Renal cortex interstitium (tissue), 11 donors: ENCODE measurements at regions not wholly inside any gene's neighbourhood (a gene's known extent, or its start where the extent isn't known, plus 50 kb on each side); places are given as distances from the start of the nearest gene placed in this dataset.

ENCODE experiments used
- DNase-seq, 11 donors: peaks; one replicate each; pipeline ENCODE4 v3.0.0-alpha.2; 2013; ENCODE audit warnings: low read depth in 9 of 11, low spot score in 4 of 11; ENCODE audit errors: extremely low read depth in 1 of 11

DNA sequence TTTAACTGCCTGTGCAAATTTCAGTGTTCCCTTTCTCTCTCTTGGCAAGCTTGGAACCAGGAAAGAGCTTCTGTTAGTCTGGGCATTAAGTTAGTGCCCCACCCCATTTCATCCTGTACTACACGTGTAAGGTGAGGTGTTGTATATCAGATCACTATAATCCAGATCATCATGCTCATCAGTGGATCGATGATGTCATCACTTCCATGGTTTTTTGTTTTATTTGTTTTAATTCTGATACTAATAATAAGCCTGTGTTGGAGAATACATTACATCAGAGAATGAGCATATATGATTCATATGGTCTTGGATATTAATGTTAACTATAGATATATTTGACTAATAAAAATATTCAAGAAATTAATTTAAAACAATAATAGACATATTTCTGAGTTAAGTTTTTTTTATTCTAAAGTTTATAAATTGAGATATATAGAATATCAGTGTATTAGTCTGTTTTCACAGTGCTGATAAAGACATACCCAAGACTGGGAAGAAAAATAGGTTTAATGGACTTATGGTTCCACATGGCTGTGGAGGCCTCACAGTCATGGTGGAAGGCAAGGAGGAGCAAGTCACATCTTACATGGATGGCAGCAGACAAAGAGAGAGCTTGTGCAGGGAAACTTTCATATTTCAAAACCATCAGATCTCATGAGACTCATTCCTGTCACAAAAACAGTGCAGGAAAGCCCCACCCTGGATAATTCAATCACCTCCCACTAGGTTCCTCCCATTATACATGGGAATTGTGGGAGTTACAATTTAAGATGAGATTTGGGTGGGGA is 588.3 kb upstream of the B3GALT2 start:
- DNase-seq, result no peak

- DNase-seq, result no peak
These were observed 585.2 kb upstream of the B3GALT2 start for GRCh38 chr1:193771596-193771995.

- DNase-seq, result no peak
These were observed 583.2 kb upstream of the B3GALT2 start for GRCh38 chr1:193769651-193770050.

DNA sequence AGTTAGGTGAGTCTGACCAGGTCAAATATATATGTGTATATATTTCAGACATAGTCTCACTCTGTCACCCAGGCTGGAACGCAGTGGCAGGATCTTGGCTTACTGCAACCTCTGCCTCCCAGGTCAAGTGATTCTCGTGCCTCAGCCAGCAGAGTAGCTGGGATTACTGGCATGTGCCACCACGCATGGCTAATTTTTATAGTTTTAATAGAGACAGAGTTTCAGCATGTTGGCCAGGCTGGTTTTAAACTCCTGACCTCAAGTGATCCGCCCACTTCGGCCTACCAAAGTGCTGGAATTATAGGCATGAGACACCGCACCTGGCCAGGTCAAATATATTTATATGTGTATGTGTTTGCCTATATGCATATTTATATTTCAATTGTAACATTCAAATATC is 581.5 kb upstream of the B3GALT2 start:
- peak in 7 of 11 donors; percentile 8 to 35 (median 18) for DNase-seq

- DNase-seq, result no peak
These were observed 579.9 kb upstream of the B3GALT2 start for GRCh38 chr1:193766329-193766728.

GRCh38 chr1:193763266-193763665 is 576.9 kb upstream of the B3GALT2 start:
- no peak for DNase-seq

DNA sequence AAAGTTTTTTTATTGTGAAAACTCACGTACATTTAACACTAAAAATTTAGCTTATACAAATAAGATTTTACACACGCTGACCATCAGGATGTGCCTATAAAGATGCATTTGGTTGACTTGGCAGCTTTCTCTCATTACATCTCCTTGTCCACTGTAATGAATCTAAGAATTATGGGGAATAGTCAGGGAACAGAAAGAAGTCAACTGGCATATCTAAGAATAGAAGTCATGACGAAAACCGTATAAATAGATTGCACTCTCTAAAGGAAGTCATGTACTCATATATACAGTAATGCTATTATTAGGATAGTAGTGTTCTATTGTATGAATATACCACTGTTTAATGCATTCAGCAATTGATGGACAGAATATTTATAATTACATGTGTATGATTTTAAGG is 575.8 kb upstream of the B3GALT2 start:
- no peak for DNase-seq

GRCh38 chr1:193755441-193755840 is 569.0 kb upstream of the B3GALT2 start:
- DNase-seq, result no peak

DNA sequence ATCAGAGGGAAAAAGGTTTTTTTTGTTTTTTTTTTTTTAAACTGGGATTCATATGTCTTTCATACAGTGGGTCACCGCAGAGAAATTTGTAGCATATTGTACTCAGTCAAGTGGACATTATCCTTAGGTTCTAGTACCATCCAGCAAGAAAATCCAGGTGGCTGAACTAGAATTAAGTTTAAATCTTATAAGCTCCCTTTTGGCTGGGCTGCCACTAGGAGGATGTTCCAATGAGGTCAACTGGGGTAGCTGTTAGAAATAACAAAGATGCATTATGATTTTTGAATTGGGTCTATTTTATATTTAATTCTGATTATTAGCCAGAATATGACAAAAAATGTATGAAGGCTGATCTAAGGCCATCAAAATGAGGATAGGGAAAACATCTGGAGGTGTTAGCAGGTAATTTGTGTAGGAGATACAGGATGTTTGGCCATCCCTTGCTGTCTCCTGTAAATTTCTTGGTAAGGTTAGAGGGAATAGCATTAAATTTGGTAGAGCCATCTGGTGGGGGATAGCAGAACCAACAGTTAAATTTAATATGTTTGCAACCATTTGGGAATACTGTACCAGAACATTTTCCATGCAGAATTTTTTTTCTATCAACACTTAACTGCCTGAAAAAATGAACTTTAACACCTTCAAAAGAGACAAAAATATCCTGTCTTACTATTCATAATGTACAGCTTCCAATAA is 568.5 kb upstream of the B3GALT2 start:
- DNase-seq, result no peak

DNA sequence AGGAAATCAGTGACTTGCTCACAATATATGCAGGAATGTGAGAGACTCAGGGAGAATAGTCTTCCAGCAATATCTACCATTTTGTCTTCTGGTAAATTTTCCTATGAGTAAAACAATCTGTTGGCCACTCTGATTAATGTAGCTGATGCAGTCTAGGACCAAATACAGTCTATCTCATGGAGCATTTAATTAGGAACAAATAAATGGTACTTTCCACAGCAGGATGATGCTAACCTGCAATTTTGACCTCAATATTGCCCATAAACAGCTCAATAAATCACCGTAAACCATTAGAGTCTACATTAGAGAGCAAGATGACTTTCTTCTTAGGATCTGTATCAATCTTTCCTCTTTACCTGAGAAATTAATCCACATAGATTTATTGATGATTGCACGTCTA is 567.7 kb upstream of the B3GALT2 start:
- no peak for DNase-seq

DNA sequence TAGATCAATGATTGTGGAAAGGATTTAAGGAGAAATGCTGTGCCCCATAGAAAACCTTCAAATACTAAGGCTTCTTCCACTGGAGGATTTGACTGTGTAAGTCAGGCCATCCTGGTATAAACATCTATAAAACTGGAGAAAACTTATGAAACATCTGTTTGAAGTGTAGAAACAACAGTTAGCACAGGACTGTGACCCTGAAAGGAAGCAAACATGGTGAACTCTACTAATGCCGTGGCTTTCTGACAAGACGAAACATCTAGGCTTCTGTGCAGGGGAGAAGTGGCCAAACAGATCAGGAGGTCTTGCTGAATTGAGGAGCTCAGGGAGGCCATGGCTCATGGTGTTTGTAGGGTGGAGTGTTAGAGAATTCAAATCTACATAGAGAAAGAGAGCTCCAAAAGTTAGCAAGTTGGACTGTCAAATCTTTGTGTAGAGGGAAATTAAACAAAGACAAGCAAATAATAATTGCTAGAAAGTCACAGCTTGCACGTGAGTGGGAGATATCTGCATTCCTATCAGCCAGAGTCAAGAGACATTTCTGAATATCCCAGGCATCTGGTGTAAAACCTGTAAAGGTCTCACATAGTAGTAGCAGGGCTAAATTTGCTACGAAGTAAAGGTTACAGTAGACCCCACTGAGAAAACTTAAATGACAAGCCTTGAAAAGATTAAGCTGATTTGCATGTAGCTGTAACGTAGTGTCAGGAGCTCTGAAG is 566.8 kb upstream of the B3GALT2 start:
- no peak for DNase-seq

DNA sequence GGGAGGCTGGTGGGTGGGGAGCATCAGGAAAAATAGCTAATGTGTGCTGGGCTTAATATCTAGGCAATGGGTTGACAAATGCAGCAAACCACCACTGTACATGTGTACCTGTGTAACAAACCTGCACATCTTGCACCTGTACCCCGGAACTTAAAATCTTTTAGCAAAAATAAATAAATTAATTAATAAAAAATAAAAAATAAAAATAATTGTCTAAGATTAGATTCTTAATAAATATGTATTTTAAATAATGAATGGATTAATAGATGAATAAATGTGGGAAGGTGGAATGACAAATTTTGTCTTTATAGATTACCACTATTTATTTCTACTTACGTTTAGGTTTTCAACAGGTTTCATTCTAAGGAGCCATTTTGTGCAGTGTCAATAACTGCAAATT is 563.5 kb upstream of the B3GALT2 start:
- no peak for DNase-seq

GRCh38 chr1:193747579-193747978 is 561.2 kb upstream of the B3GALT2 start:
- no peak for DNase-seq

DNA sequence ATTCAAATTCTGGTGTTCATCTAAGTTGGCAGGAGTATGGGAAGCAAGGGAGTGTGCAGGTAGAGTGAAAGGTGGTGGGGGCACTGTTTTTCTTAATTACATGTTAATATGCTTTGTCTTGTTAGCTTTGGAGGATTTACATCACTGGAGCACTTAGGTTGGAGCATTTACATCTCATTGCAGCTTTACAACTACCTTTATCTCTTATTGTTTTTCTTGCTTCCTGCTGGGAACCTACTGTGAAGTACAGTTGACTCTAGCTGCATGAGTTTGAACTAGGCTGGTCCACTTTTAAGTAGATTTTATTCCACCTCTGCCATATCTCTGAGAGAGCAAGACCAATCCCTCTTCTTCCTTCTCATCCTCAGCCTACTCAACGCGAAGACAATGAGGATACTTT is 554.8 kb upstream of the B3GALT2 start:
- no peak for DNase-seq

GRCh38 chr1:193740762-193741161 is 554.3 kb upstream of the B3GALT2 start:
- no peak for DNase-seq

DNA sequence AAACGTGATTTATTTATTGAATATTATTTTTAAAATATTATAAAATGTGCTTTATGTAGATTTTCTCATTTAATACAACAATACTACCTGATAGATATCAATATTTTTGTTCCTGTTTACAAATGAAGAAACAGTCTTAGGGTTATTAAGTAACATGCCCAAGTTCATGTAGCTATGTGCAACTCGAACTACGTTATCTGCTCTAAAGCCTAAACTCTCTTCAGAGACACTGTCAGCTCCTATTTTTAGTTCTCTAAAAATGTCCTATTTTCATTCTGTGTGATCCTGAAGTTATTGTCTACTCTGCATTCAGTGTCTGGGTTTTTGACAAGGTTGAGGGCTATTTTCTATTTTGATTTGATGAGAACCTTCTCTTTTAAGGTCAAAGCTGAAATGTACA is 550.1 kb upstream of the B3GALT2 start:
- no peak for DNase-seq

DNA sequence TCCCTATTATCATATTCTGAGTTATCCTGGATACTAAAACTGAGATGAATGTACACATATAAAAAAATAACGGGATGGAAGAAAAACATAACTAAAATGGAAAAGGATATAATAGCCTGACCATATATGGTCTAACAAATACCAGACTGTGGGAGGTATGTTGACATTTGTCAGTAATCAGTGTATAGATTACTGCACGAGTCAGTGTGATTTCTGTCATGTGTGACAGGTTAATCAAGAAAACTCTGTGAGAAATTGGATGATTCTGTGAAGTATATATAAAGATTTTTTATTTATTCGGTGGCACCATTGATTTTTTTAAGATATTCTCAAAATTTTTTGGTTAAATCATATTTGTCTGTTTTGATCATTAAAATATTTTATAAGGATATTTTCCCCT is 547.3 kb upstream of the B3GALT2 start:
- no peak for DNase-seq

GRCh38 chr1:193730017-193730416 is 543.6 kb upstream of the B3GALT2 start:
- no peak for DNase-seq

DNA sequence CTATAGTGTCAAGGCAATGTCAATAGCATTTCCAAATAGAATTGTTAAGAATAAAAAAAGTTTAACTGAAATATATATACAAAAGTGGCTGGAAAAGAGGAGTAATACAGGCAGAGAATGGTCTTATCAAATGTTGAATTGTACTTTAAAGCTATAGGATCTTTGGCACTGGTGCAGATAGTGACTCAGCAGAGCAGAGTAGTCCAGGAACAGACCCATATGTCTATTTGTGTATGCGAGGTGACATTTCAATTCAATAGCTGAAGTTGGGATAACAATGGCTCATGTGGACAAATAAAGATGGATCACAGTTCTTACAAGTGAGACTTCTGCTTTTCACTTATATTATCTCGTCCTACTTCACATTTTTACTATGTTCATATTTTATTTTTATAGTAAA is 543.0 kb upstream of the B3GALT2 start:
- no peak for DNase-seq

- DNase-seq, result no peak
These were observed 541.4 kb upstream of the B3GALT2 start for GRCh38 chr1:193727850-193728249.
